ENCODE measurements at regions not wholly inside any gene's neighbourhood (a gene's known extent, or its start where the extent isn't known, plus 50 kb on each side); places are given as distances from the start of the nearest gene placed in this dataset.
A peak's percentile ranks its signal among the peaks of the same experiment; 100 is the strongest.

DNA sequence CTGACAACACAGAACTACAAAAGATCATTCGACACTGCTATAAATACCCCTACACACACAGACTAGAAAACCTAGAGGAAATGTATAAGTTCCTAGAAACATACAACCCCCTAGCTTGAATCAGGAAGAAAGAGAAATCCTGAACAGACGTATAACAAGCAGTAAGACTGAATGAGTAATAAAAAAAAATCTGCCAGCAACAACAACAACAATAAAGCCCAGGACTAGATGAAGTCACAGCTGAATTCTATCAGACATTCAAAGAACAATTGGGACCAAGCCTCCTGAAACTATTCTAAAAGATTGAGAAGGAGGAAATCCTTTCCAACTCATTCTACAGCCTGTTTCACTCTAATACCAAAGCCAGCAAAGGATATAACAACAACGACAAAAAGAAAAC lies 68.2 kb upstream of the SLIT3 start:
- no peak overlapping the region for H3K4me3 ChIP-seq (ENCODE audit: low read length)
- WGBS (ENCODE audit: insufficient coverage), result no CpG with 5 or more reads among the region's 3 CpGs

DNA sequence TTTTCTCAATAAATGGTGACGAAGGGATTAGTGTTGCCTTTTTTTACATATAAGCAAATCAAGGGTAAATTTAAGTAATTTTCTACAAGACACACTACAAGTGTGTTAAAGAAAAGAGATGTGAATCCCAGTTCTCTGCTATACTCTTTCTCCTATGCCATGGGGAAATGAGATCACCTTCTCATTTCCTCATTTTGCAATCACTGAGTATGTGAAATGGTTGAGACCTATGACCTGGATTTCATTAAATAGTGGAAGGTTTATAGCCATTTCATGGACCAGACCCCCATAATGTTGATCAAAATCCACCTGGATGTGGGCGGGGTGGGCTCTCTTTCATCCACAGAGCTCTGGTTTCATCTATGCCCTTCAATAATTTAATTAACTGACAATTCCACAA lies 66.9 kb upstream of the SLIT3 start:
- WGBS (ENCODE audit: insufficient coverage), result no CpG with 5 or more reads among the region's 2 CpGs
- H3K36me3 ChIP-seq (ENCODE audit: control insufficient read depth, insufficient read depth, low read length), result no peaks in the 10 kb centered on the region
- no peak overlapping the region for H3K27ac ChIP-seq (ENCODE audit: low read length)
- H3K4me3 ChIP-seq (ENCODE audit: low read length), result no peak overlapping the region
- no peak for DNase-seq
- H3K27me3 ChIP-seq (ENCODE audit: control insufficient read depth, insufficient read depth, low read length), result no peaks in the 10 kb centered on the region
- no peaks in the 10 kb centered on the region for H3K9me3 ChIP-seq (replicated peaks; ENCODE audit: control insufficient read depth, low read depth, low read length)
- H3K4me1 ChIP-seq (ENCODE audit: control insufficient read depth, insufficient read depth, low read length), result no peaks in the 10 kb centered on the region

More for the DNA sequence above, 68.2 kb upstream of the SLIT3 start:
- Histone ChIP-seq H3K9me3 (replicated peaks; ENCODE audit: control insufficient read depth, low read depth, low read length) (no peaks in the 10 kb centered on the region), H3K4me1 (ENCODE audit: control insufficient read depth, insufficient read depth, low read length) (no peaks in the 10 kb centered on the region), H3K27ac (ENCODE audit: low read length) (no peak overlapping the region), H3K27me3 (ENCODE audit: control insufficient read depth, insufficient read depth, low read length) (no peaks in the 10 kb centered on the region), H3K36me3 (ENCODE audit: control insufficient read depth, insufficient read depth, low read length) (no peaks in the 10 kb centered on the region)
- DNase-seq, result no peak

DNA sequence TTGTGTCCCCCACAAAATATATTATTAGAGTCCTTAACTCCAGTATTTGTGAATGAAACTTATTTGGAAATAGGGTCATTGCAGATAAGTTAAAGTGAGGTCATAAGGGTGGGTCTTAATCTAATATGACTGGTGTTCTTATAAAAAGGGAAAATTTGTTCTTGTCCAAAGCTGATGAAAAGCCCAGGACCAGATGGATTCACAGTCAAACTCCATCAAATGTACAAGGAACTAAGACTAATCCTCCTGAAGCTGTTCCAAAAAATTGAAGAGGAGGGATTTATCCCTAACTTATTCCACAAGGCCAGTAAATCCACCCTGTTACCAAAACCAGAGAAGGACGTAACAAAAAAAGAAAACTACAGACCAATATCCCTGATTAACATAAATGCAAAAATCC lies 56.4 kb upstream of the SLIT3 start:
- Histone ChIP-seq H3K27ac (ENCODE audit: low read length) (no peak overlapping the region), H3K4me3 (ENCODE audit: low read length) (no peak overlapping the region), H3K36me3 (ENCODE audit: control insufficient read depth, insufficient read depth, low read length) (no peaks in the 10 kb centered on the region), H3K27me3 (ENCODE audit: control insufficient read depth, insufficient read depth, low read length) (no peaks in the 10 kb centered on the region), H3K4me1 (ENCODE audit: control insufficient read depth, insufficient read depth, low read length) (no peaks in the 10 kb centered on the region), H3K9me3 (replicated peaks; ENCODE audit: control insufficient read depth, low read depth, low read length) (no peaks in the 10 kb centered on the region)
- no peak for DNase-seq
- no CpG with 5 or more reads among the region's 1 CpG for WGBS (ENCODE audit: insufficient coverage)

DNA sequence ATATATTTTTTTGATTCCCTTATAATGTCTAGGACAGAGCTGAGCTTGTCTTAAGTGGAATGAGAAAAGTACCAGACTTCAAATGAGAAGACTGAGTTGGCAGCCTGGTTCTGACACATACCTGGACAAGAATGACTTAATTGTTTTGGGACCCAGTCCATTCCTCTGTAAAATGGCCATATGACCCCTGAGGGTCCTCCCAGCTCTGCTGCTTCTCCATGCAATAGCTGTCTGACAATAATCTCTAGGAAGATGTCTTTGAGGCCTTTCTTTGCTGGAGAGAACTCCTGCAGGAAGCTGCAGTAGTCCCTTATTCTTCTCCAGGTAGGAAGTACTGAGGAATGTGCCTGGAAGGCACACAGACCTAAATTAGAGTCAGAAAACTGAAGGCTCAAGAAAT lies 55.9 kb upstream of the SLIT3 start:
- Histone ChIP-seq H3K27ac (ENCODE audit: low read length) (no peak overlapping the region), H3K27me3 (ENCODE audit: control insufficient read depth, insufficient read depth, low read length) (no peaks in the 10 kb centered on the region), H3K4me1 (ENCODE audit: control insufficient read depth, insufficient read depth, low read length) (no peaks in the 10 kb centered on the region), H3K4me3 (ENCODE audit: low read length) (no peak overlapping the region), H3K9me3 (replicated peaks; ENCODE audit: control insufficient read depth, low read depth, low read length) (no peaks in the 10 kb centered on the region), H3K36me3 (ENCODE audit: control insufficient read depth, insufficient read depth, low read length) (no peaks in the 10 kb centered on the region)
- DNase-seq, result no peak

DNA sequence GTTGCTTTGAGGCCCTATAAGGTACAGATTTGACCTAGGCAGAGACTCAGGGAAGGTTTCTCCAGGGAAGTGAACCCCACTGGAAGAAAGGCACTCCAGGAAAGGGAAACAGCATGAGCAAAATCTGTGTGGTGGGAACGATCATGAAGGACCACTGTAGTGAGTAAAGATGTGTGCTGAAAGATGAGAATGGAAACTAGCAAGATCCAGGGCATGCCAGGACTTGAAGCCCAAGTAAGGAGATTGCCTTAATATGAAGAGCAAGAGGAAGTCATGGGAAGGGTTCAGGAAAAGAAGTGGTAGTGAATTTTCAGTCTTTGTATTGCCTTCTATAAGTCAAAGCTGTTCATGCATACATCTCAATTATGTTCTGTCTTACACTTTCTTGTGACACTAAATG lies 55.2 kb upstream of the SLIT3 start:
- Histone ChIP-seq H3K9me3 (replicated peaks; ENCODE audit: control insufficient read depth, low read depth, low read length) (no peaks in the 10 kb centered on the region), H3K4me3 (ENCODE audit: low read length) (no peak overlapping the region), H3K36me3 (ENCODE audit: control insufficient read depth, insufficient read depth, low read length) (no peaks in the 10 kb centered on the region), H3K27ac (ENCODE audit: low read length) (no peak overlapping the region), H3K4me1 (ENCODE audit: control insufficient read depth, insufficient read depth, low read length) (no peaks in the 10 kb centered on the region), H3K27me3 (ENCODE audit: control insufficient read depth, insufficient read depth, low read length) (no peaks in the 10 kb centered on the region)
- no peak for DNase-seq
- 87% methylated on average over 1 of the region's 1 CpG for WGBS (ENCODE audit: insufficient coverage)

DNA sequence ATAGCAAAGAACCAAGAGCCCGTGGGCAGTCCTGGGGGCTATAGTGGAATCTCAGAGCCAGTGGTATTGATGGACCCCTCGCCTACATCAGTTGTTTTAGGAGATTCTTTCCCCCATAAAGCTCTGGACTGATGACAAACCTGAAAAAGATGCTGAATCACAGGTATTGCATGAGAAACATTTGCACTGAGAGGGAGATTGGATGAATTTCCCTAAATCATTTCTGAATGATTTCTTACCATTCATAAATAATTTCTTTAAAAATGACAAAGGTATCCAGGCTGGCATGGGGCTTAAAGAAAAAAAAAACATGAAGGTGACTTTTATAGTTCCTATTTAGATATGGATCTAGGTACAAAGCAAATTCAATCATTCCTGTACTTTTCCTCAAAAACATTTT lies 54.0 kb upstream of the SLIT3 start:
- H3K9me3 ChIP-seq (replicated peaks; ENCODE audit: control insufficient read depth, low read depth, low read length), result no peaks in the 10 kb centered on the region
- no peaks in the 10 kb centered on the region for H3K36me3 ChIP-seq (ENCODE audit: control insufficient read depth, insufficient read depth, low read length)
- no peaks in the 10 kb centered on the region for H3K27me3 ChIP-seq (ENCODE audit: control insufficient read depth, insufficient read depth, low read length)
- H3K4me1 ChIP-seq (ENCODE audit: control insufficient read depth, insufficient read depth, low read length), result no peaks in the 10 kb centered on the region
- DNase-seq, result no peak
- no peak overlapping the region for H3K27ac ChIP-seq (ENCODE audit: low read length)
- no CpG with 5 or more reads among the region's 2 CpGs for WGBS (ENCODE audit: insufficient coverage)
- no peak overlapping the region for H3K4me3 ChIP-seq (ENCODE audit: low read length)

DNA sequence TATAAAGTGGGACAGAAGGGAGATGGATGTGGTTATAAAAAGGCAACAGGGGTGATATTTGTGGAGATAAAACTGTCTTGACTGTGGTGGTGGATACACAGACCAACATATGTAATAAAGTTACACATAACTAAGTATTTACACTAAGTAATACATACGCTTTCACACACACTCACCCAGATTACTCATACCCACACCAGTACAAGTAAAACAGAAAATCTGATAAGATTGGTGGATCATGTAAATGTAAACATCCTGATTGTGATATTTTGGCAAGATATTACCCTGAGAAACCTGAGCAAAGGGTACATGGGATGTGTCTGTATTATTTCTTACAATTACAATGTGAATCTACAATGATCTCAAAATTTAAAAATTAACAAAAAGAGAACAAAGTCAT lies 53.3 kb upstream of the SLIT3 start:
- Histone ChIP-seq H3K9me3 (replicated peaks; ENCODE audit: control insufficient read depth, low read depth, low read length) (no peaks in the 10 kb centered on the region), H3K27ac (ENCODE audit: low read length) (no peak overlapping the region), H3K4me3 (ENCODE audit: low read length) (no peak overlapping the region), H3K27me3 (ENCODE audit: control insufficient read depth, insufficient read depth, low read length) (no peaks in the 10 kb centered on the region), H3K4me1 (ENCODE audit: control insufficient read depth, insufficient read depth, low read length) (no peaks in the 10 kb centered on the region), H3K36me3 (ENCODE audit: control insufficient read depth, insufficient read depth, low read length) (no peaks in the 10 kb centered on the region)
- no CpG with 5 or more reads among the region's 1 CpG for WGBS (ENCODE audit: insufficient coverage)
- DNase-seq, result no peak

DNA sequence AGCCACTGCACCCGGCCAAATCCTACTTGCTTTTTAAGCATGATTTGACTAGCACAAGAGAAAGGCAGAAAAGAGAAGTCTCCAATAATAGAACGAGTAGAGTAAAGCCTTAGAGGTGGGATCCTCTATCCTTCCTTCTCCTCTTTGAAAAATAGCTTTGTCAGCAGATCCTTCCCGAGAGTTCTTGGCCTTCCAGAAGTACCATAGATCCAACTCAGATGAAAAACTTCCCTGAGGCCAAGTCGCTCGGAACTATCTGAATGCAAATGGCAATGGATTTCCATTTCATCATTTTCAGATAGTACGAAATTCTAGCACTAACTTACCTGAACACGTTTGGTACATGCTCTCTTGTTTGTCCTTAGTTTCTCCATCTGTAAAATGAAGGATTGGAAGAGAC lies 52.0 kb upstream of the SLIT3 start:
- H3K36me3 ChIP-seq (ENCODE audit: control insufficient read depth, insufficient read depth, low read length), result no peaks in the 10 kb centered on the region
- no peak overlapping the region for H3K27ac ChIP-seq (ENCODE audit: low read length)
- no peaks in the 10 kb centered on the region for H3K9me3 ChIP-seq (replicated peaks; ENCODE audit: control insufficient read depth, low read depth, low read length)
- no peak for DNase-seq
- 83% methylated on average over 3 of the region's 7 CpGs for WGBS (ENCODE audit: insufficient coverage)
- no peaks in the 10 kb centered on the region for H3K4me1 ChIP-seq (ENCODE audit: control insufficient read depth, insufficient read depth, low read length)
- no peak overlapping the region for H3K4me3 ChIP-seq (ENCODE audit: low read length)
- no peaks in the 10 kb centered on the region for H3K27me3 ChIP-seq (ENCODE audit: control insufficient read depth, insufficient read depth, low read length)

DNA sequence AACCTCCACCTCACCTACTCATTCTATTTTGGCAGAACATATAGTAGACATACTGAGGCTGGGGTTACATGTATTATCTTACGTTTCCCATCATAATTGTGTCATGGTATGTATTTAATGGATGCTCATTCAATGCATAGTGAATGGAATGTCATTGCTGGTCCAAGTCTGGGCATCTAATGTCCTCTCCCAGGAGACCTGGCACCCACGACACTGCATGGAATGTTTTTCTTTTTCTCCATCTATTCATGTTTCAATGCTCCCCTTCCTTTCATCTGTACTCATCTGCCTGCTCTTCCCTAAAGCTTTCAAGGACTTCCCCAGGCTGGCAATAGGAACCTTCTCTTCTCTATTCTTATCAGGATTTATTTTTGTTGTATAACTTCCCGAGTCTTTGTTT lies 50.8 kb upstream of the SLIT3 start:
- H3K27ac ChIP-seq (ENCODE audit: low read length), result no peak overlapping the region
- no peaks in the 10 kb centered on the region for H3K9me3 ChIP-seq (replicated peaks; ENCODE audit: control insufficient read depth, low read depth, low read length)
- H3K36me3 ChIP-seq (ENCODE audit: control insufficient read depth, insufficient read depth, low read length), result no peaks in the 10 kb centered on the region
- 100% methylated on average over 1 of the region's 3 CpGs for WGBS (ENCODE audit: insufficient coverage)
- no peak for DNase-seq
- H3K27me3 ChIP-seq (ENCODE audit: control insufficient read depth, insufficient read depth, low read length), result no peaks in the 10 kb centered on the region
- H3K4me3 ChIP-seq (ENCODE audit: low read length), result no peak overlapping the region
- H3K4me1 ChIP-seq (ENCODE audit: control insufficient read depth, insufficient read depth, low read length), result no peaks in the 10 kb centered on the region

DNA sequence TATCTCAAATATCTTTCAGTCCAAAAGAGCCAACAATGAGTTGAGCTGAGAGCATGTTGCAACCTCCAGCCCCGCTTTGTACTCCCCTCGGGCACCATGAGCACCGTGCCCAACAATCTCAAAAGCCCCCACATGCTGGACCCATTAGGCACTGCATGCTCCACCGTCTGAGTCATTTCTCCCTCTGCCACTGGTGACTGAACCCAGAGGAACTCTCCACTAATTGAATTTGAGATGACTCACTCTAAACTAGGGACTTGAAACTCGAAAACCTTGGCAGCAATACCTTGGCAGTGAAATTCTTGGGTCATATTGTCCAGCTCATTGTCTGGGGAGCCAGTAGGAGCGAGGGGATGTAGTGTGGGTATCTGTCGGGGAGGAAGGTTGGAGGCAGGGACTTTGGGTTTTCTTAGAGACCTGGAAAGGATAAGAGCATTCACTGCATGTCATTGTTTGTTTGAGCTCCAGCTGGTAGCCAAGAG lies 49.9 kb upstream of the SLIT3 start:
- peak; percentile 22 for DNase-seq

More for the DNA sequence above, 49.9 kb upstream of the SLIT3 start:
- no peak overlapping the region for H3K4me3 ChIP-seq (ENCODE audit: low read length)
- no peaks in the 10 kb centered on the region for H3K27me3 ChIP-seq (ENCODE audit: control insufficient read depth, insufficient read depth, low read length)
- H3K27ac ChIP-seq (ENCODE audit: low read length), result no peak overlapping the region
- H3K36me3 ChIP-seq (ENCODE audit: control insufficient read depth, insufficient read depth, low read length), result no peaks in the 10 kb centered on the region
- WGBS (ENCODE audit: insufficient coverage), result 33% methylated on average over 5 of the region's 7 CpGs
- no peaks in the 10 kb centered on the region for H3K4me1 ChIP-seq (ENCODE audit: control insufficient read depth, insufficient read depth, low read length)
- no peaks in the 10 kb centered on the region for H3K9me3 ChIP-seq (replicated peaks; ENCODE audit: control insufficient read depth, low read depth, low read length)

Data from muscle of leg (tissue), 3 donors.